ENCODE measurements at regions not wholly inside any gene's neighbourhood (a gene's known extent, or its start where the extent isn't known, plus 50 kb on each side); places are given as distances from the start of the nearest gene placed in this dataset.
"Not testable (repeated sequence)": the region's sequence is repeated elsewhere in the genome, so short reads cannot be mapped to it uniquely, and the experiment has no call there.

DNA sequence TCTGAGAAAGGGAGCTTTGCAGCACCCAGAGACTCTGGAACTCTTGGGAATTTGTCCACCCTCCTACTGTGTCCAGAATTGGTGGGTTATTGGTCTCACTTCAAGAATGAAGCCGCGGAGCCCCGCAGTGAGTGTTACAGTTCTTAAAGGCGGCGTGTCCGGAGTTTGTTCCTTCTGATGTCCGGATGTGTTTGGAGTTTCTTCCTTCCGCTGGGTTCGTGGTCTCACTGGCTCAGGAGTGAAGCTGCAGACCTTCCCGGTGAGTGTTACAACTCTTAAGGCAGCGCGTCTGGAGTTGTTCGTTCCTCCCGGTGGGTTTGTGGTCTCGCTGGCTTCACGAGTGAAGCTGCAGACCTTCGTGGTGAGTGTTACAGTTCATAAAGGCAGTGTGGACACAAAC, 824.7 kb downstream of the LRRTM4 start:
- not testable (repeated sequence) for DNase-seq (ENCODE audit: low read depth in 2 of 3, low spot score in 2 of 3)

DNA sequence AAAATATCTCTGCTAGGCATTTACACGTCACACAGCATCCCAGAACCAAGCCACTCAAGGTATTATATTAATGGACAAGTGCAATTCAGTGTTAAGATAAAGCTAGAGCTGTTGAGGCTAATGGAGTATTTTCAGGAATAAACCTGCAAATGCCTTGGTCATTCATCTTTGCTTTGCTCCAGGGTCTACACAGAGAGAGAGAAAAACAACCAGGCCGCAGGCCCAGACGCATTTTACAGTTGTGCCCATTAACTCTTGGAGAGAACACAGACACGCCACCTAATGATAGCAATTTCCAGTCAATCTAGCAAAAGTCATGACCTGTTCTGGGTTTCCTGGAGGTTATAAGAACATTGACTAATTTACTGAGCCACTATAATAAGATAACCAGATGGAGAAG, 829.3 kb downstream of the LRRTM4 start:
- no peak for DNase-seq (ENCODE audit: low read depth in 2 of 3, low spot score in 2 of 3)

DNA sequence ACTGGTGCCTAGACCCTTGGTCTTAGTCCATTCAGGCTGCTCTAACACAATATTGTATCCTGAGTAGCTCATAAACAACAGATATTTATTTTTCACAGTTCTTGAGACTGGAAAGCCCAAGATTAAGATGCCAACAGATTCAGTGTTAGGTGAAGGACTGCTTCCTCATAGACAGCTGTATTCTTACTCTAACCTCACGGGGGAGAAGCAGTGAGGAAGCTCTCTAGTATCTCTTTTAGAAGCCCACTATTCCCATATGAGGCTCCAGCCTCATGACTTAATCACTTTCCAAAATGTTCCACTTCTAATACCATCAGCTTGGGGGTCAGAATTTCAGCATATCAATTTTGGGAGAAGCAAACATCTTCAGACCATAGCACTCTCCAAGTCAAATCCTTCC, 833.4 kb downstream of the LRRTM4 start:
- no peak for DNase-seq (ENCODE audit: low read depth in 2 of 3, low spot score in 2 of 3)

DNA sequence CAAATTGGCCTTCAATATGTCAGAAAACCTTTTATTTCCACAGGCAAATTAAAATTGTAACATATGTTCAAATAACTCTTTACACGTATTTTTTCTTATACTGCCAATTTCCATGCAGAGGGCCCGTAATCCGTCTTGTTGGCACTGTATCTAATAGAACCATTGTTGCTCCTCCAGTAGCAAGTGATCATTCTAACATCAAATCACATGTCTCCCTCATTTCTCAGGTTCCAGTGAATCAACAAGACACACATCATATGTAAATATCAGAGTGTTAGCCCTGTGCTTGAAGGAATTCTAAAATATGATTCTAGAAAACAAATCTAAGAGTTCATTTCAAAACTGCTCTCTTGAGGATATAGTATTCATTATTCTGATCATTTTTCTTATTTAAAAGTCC, 834.3 kb downstream of the LRRTM4 start:
- DNase-seq (ENCODE audit: low read depth in 2 of 3, low spot score in 2 of 3), result no peak

DNA sequence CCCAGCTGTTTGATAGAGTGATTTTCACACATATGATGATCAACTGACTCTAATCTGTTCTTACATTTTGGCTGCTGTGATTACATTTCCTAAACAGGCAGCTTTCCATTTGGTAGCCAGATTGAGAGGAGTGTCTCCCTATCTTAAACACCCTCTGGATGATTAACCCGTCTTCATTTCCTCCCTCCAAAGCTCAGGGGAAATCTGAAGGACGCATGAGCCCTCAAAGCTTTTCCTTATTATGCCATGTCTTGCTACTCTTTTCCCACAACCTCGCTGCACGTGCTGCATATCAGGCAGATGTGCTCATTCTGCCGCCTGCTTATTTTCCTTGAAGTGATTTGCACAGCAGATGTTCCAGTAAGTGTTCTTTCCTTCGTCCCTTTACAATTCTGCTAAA, 837.4 kb downstream of the LRRTM4 start:
- DNase-seq (ENCODE audit: low read depth in 2 of 3, low spot score in 2 of 3), result no peak

DNA sequence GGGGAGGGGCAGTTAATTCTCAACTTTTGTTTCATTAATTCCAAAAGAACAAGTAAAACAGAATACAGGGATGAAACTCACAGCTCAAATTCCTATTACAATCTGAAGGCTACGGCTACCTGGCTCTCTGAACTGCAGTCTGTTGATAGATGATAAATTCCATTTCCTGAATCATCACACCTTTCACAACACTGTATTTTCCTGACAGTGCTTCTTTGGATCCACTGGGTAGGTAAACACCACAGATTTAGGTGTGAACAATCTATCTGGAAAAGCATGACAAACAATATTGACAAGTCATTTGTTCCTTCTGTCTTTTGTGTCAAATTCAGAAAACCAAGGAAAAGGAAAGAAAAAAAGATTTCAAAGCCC, 843.2 kb downstream of the LRRTM4 start:
- DNase-seq (ENCODE audit: low read depth in 2 of 3, low spot score in 2 of 3), result no peak

DNA sequence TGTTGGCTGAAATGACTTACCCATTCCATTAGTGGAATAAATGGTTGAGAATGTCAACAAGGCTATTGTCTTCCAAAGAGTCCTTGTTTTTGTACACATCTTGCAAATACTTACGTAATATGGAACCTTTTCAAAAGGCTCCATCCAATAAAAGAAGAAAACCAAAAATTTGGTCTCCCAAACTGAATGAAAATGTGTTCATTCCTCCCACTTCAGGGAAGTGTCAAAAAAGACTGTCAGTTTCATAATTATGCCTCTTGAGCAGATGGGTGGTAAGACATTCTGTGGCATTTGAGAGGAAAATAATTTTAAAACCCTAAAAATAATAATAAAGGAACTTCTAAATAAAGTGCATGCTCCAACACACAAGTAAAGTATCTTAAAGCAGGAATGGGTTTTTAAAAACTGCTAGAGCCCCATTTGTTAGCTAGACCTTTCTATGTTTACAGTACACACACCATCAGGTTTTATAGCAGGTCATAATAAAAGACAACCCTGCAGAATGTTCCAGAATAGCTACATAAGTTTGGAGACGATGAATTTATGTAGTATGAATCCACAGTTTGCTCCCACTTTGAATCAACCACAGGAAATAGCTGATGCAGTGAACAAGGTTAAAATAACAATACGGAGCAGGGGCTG, 843.7 kb downstream of the LRRTM4 start:
- DNase-seq (ENCODE audit: low read depth in 2 of 3, low spot score in 2 of 3), result no peak

DNA sequence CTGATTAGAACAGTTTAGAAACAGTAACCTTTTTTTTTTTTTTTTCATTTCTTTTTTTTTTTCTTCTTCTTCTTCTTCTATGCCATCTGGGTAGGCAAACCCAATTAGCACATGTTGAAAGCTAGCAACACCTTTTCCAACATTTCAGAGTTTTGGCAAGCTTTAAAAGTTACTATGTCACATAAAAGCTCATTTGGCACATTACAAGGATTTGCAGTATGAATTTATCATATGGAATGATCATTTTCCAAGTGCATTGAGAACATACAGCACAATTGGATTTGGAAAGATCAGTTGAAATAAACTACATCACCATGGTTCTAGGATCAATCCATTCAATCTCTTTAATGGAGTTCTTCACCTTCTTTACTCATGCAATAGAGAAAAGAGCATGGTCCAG, 847.0 kb downstream of the LRRTM4 start:
- no peak for DNase-seq (ENCODE audit: low read depth in 2 of 3, low spot score in 2 of 3)

DNA sequence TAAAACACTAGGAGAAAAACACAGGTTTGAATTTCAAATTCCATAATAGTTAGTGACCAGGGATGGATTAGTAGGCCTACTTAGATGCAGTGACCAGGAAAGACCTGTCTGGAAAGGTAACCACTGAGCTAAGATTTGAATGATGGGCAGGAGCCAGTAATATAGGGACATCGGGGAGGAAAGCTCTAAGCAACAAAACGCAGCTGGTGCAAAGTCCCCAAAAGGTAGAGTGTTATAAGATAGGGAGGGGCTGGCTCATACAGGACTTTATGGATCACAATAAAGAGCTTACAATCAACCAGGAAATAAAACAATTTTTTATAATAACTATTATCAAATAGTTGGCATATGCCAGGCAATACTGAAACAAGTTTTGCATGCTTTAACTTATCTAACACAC, 849.4 kb downstream of the LRRTM4 start:
- DNase-seq (ENCODE audit: low read depth in 2 of 3, low spot score in 2 of 3), result no peak

DNA sequence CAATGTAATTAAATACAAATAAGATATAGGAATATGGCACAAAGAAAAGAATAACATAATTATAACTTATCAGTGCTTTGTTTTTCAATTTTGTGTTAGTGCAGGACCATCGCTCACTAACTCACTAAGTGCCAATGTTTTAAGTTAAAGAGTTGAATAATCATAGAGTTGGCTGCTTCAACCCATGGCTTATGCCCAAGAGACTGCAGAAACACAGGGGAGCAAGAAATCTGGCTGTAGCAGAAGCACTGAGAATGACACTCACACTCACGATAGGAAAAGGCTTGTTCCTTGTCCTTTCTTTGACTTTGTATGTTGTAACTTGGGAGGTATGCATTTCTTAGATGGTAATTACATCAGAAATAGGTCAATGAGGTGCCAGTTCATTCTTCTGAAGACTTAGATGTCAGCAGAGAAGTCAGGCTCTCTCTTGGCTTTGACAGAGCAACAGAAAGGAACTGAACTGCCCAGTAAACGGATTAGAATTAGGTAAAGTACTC, 852.2 kb downstream of the LRRTM4 start:
- no peak for DNase-seq (ENCODE audit: low read depth in 2 of 3, low spot score in 2 of 3)

DNA sequence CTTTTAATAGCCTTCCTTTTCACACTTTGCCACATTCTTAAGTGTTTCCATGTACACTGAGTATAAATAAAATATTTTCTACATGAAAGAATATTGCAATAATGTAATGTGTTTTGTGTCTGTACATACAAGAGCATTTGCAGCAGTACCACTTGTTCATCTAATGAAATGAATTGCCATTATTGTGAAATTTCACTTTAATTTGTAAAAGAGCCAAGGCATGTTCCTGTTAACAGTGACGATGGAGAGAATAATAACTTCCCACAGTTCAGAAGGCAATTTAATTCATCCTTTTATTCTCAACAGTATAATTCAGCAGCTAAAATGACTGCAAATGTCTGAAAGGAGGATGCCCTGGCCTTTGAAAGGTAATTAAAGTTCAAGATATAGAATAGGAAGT, 853.9 kb downstream of the LRRTM4 start:
- DNase-seq (ENCODE audit: low read depth in 2 of 3, low spot score in 2 of 3), result no peak

DNA sequence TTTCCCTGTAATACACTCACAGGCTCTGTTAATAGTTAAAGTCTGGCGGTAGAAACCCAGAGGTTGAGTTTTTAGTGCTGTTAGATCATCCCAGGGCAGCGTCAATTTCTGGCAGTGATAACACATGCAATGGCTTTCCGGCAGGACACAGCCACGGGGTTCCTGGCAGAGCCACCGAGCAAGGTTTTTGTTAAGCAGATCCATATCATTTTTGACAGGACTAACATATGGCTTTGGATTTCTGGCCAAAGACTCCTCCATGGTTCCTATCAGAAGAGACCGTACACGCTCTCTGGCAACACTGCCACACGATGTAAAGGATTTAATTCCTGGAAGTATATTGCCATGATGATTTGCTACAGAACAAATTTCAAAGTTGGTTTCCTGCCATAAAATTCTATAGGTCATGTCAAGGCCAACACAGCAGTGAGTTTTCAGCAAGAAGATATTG, 854.3 kb downstream of the LRRTM4 start:
- DNase-seq (ENCODE audit: low read depth in 2 of 3, low spot score in 2 of 3), result no peak

DNA sequence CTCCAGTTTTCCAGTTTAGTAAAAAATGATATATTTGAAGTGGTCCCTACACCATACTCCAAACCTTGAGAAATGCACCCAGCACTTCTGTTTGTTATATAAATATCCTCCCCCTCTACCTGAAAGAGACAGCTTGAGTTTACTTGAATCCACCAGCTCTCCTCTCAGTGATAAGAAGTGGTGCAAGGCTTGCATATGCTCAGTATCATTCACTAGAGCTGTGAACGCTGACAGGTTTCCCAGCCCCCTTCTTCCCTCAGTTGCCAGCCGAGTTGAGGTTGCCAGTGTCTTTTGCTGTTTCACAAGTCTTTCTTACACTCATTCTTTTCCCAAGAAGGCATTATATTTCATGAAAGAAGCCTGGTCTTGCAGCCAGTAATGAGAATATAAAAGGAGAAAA, 880.0 kb downstream of the LRRTM4 start:
- no peak for DNase-seq (ENCODE audit: low read depth in 2 of 3, low spot score in 2 of 3)

DNA sequence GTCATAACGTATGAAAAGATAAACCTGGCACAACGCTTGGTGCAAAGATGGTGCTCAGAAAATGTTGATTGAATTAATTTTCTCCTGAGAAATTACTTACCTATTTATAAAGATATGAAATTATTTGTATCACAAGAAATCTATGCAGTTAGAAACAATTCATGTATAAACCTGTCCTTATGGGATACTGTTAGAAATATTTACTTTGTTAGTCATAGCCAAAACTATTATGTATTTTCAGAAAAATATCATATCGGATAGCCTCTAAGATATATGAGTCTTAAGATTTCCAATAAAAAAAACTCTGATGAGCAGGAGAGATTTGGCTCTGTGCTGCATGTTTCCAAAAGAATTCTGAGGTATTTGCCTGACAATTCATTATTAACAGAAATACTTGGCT, 880.7 kb downstream of the LRRTM4 start:
- DNase-seq (ENCODE audit: low read depth in 2 of 3, low spot score in 2 of 3), result no peak

DNA sequence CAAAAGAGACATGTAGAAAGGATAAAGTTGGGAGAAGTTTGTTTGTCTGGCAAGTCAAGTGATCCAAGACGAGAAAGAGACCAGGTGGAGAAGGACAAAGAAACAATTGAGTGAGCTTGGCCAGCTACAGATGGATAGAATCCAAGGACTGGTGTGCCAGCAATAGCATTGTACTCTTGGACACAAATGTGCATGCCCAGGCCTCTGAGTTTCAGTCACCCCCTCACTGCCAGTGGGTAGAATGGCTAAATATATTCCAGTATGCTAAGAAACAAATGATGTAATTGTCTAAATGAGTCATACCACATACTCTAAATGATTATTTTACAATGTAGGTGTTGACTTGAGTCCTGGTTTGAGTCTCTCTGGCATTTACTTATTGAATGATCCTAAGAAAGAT, 881.3 kb downstream of the LRRTM4 start:
- DNase-seq (ENCODE audit: low read depth in 2 of 3, low spot score in 2 of 3), result no peak

DNA sequence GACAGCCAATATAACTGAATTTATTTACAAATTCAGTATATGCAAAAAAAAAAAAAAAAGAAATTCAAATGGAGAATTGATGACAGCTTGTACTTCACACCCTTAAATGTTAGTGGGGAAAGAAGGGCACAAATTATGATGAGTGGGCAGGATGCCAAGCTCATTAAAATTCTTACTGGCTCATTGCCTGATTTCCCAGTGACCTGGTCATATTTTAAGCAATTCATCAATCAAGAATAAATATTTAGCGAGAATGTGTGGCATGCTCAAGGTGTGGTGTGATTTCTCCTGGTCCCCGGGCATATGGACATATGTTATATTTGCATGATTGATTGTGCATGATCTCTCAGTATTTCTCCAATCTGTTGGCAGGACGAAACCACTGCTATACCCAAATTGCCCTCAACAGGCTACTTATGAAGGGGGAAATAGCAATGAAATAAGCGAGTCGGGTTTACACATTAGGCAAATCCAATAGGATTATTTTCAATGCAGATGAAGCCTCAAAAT, 883.0 kb downstream of the LRRTM4 start:
- DNase-seq (ENCODE audit: low read depth in 2 of 3, low spot score in 2 of 3), result no peak

DNA sequence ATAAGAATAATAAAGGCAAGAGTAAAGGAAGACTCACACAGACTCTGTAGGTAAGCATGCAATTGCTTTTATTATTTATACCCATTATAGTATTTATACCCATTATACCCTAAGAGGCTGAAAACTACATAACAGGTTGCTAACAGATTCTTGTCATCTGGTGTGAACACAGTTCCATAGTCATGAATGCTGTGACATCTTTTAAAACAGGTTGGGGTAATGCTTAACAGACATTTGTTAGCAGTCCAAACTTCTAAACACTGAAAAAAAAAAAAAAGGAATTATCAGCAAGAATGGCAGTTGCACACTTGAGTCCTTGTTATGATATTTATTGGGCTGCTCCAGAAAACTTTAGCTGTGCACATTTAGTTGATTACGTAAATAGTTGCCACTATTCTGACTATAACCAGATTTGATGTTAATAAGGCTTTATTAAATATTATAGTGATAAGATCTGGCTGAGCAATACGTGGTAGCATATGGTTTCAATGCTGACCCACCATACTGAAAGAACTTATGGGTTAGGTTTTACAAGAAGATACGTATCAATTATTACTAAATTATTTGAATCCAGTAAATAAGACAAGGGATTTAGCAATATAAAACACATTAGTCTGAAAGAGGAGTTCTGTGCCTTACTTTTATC, 888.8 kb downstream of the LRRTM4 start:
- no peak for DNase-seq (ENCODE audit: low read depth in 2 of 3, low spot score in 2 of 3)

DNA sequence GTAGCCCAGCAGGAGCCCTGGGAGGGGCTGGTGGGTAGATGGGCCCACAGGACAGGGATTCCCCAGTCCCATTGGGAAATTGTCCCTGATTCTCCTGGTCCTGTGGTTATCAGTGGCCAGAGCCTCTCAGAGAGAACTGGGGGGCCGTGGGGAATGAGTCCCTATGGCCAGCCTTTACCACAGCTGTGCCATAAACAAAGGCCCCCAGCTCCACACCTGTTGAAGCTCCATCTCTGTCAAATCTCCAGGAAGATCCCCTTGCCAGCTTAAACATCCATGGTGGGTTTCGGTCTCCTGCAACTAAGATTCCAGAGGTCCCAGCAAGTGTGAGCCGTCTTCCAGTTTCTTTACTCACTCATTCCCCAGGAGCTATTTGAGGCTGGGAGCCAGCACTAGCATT, 897.1 kb downstream of the LRRTM4 start:
- no peak for DNase-seq (ENCODE audit: low read depth in 2 of 3, low spot score in 2 of 3)

DNA sequence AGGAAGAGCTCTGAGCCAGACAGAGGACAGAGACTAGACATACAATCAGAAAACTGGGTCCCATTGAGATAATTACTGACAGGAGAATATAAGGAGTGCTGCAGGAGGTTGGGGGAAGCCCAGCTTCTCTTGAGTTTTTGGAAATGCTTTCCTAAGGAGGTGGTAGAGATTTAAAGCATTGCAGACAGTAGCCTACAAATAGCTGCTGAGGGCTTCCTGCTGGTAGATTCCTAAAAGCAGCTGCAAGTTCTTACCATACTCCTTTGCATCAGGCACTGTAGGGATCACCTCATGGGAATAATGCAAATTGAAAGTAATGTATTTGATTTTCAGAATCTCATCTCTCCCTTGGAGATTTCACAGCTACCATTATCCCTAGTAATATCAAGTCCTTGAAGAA, 902.6 kb upstream of the GCFC2 start:
- DNase-seq (ENCODE audit: low read depth in 2 of 3, low spot score in 2 of 3), result no peak

DNA sequence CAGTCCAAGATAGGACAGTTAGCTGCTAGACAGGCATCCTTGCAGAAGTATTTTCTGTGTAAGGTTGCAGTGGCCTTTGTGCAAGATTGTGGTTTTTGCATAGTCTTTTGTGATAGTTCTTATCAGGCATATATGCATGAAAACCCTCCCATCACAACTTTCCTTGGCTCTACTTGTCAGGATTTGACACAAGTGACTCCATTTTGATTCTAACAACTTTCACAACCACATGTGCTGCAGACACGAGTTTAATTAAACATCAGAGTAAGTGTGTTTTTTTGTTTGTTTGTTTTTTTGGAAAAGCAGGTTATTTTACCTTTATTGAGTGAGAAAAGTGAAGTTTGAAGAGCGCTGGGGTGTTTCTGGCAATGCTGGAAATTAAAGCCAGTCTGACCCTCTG, 902.0 kb upstream of the GCFC2 start:
- DNase-seq (ENCODE audit: low read depth in 2 of 3, low spot score in 2 of 3), result no peak

DNA sequence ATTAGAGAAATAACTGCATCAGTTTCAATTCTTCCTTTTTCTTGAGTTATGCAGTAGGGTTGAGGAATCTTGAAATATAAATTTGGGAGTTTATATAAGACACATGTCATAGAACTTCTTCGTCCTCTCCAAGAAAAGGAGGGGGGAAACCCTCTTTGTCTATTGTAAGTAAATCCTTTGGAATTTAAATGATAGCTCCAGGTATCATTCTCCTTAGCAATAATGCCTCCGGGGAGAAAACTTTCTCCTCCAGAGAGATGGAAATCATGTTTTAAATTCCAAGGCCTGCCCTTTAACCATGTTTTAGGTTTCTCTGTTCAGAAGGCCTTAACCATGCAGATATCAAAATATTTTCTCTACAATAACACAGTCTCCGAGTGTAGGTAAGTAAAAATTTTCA, 899.7 kb upstream of the GCFC2 start:
- no peak for DNase-seq (ENCODE audit: low read depth in 2 of 3, low spot score in 2 of 3)

DNA sequence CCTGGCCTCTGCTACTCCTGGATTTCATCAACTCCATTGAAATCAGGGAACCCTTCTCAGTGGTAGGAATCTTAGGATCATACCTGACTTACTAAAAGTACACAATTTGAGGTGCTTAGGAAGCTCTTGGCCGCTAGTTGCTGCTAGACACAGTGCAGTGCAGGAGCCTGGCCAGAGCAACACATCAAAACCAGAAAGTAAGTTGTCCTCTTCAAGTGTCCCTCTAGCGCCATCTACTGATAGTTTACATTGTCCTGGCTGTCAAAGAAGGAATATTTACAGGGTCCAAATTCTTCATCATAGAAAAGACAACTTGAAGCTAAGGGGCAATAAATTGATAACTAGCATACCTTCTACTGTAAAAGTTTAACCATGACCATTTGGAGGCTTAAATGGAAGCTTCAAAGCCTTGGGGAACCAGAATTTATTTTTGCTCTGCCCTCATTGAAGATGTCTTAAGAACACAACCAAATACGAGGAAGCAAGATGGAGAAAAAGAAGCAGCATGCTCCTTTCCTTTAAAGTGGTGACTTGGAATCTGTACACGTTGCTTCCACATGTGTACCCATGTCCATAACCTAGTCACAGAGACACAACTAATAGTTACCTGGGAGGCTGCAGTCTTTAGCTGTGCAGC, 889.1 kb upstream of the GCFC2 start:
- DNase-seq (ENCODE audit: low read depth in 2 of 3, low spot score in 2 of 3), result peak in 2 of 3 donors; percentile 53 to 76

Data from hematopoietic multipotent progenitor cell (in vitro differentiated cells).